Esophagus muscularis mucosa (tissue), 4 donors: ENCODE measurements at regions not wholly inside any gene's neighbourhood (a gene's known extent, or its start where the extent isn't known, plus 50 kb on each side); places are given as distances from the start of the nearest gene placed in this dataset.

Source experiments
- EP300 ChIP-seq: sonication (generic); formaldehyde crosslinking; IDR thresholded peaks from one replicate; pipeline ENCODE4 v1.6.1; 2017; ENCODE audit warnings: antibody characterized with exemption
- POLR2A ChIP-seq: fragments of 450-650 bp; IDR thresholded peaks from one replicate; pipeline ENCODE4 v1.6.1; 2017; ENCODE audit warnings: antibody characterized with exemption, moderate library complexity, mild to moderate bottlenecking, low read depth
- POLR2AphosphoS5 ChIP-seq, 2 donors: sonication (generic); formaldehyde crosslinking; IDR thresholded peaks; one replicate each; pipeline ENCODE4 v1.6.1; 2017; ENCODE audit warnings: antibody characterized with exemption in 2 of 2
- TF ChIP-seq, protein P1 (sequence below), 3 experiments: fragments of 200-600 bp in 2 of 3; fragments of 450-650 bp in 1 of 3; sonication (generic) in 2 of 3; IDR thresholded peaks; one replicate each; pipeline ENCODE4 v1.5.1; 2017 to 2019; ENCODE audit warnings: antibody characterized with exemption in 3 of 3, mild to moderate bottlenecking in 2 of 3, moderate library complexity in 1 of 3

DNA sequence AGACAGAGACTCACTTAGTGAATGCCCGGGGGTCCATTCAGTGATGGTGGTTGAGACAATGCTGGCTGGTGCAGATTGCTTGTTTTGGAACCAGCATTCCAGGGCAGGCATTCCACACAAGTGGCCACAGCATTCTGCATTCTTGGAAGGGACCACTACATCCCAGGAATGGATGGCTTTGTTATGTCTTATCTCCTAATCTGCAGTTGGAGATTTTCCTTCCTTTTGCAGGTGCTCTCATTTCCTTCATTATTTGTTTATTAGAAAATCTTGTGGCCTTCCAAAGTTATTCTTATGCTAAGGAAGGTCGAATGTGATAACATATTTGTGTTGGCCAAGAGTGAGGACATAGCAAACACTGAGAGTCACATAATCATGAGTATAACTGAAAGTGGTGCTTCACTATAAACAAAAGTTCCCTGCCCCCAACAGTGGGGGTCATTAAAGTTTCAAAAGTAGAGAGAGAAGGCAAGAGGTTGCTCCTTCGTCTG is 66.0 kb downstream of the BMP4 start:
- TF ChIP-seq, protein P1, sequence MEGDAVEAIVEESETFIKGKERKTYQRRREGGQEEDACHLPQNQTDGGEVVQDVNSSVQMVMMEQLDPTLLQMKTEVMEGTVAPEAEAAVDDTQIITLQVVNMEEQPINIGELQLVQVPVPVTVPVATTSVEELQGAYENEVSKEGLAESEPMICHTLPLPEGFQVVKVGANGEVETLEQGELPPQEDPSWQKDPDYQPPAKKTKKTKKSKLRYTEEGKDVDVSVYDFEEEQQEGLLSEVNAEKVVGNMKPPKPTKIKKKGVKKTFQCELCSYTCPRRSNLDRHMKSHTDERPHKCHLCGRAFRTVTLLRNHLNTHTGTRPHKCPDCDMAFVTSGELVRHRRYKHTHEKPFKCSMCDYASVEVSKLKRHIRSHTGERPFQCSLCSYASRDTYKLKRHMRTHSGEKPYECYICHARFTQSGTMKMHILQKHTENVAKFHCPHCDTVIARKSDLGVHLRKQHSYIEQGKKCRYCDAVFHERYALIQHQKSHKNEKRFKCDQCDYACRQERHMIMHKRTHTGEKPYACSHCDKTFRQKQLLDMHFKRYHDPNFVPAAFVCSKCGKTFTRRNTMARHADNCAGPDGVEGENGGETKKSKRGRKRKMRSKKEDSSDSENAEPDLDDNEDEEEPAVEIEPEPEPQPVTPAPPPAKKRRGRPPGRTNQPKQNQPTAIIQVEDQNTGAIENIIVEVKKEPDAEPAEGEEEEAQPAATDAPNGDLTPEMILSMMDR (IDR thresholded peaks at IDR 0.05), result no peak
- TF ChIP-seq POLR2A (no peak), POLR2AphosphoS5 (IDR thresholded peaks at IDR 0.05) (no peak), EP300 (no peak)
